ENCODE measurements at regions not wholly inside any gene's neighbourhood (a gene's known extent, or its start where the extent isn't known, plus 50 kb on each side); places are given as distances from the start of the nearest gene placed in this dataset.

DNA sequence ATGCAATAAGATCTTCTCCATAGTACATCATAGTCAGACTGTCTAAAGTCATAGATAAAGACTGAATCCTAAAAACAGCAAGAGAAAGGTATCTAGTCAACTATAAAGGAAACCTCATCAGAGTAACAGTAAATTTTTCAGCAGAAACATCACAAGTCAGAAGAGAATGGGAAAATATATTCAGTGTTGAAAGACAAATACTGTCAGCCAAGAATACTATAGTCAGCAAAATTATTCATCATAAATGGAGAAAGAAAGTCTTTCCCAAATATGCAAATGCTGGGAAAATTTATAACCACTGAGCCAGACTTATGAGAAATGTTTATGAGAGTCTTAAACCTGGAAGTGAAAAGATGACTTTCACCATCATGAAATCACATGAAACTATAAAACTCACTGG is 136.7 kb downstream of the KDR start:
- no peak for DNase-seq (ENCODE audit: low read depth in 3 of 3)

DNA sequence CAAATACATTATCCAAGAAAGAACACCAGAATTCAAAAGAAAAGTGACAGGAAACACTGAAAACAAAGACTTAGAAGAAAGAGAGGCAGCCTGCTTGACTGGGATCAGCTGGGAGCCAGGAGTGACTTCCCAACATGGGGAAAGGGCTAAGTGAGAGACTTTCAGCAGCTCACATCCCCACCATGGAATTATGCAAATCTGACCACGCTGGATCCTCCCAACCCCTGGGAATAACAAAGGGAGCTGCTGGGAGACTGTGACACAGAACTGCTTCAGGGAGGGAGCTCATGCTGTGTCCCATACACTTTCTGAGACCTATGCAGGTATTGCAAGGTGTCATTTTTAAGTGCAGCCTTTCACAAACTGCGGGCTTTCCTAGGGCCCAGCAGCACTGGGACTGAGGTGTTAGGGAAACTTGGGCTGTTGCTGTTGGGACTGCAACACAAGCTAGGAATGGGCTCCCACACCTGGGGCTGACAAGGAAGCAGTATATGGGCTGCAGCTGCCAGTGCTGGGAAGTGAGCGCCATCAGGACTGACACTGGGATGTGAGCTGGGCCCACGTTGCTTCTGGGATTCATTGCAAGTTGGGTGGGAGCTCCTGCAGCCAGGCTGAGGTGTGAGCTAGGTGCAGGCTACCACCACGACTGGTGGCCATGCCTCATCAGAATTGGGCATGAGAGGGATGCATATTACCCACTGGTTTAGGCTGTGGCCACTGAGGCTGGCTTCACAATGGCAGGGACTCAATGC is 139.1 kb downstream of the KDR start:
- no peak for DNase-seq (ENCODE audit: low read depth in 3 of 3)

GRCh38 chr4:54976682-54977081 is 148.7 kb downstream of the KDR start:
- DNase-seq (ENCODE audit: low read depth in 3 of 3), result no peak

DNA sequence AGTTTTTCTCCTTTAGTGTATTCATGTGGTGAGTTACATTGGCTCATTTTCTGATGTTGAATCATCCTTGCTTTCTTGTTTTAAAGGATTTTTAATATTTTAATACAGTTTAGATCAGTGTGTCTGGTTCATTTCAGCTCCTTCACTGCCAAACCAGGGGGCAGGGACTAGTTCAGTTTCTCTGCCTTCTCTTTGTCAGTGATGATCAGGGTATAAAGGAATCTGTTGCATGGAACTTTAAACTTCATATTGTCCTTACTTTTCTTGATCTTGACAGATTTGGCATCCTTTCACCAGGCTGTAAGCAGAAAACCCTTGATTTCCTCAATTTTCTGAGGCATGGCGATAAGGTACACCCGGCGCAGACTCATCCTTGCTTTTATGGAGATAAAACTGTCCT is 149.4 kb downstream of the KDR start:
- DNase-seq (ENCODE audit: low read depth in 3 of 3), result no peak

- DNase-seq (ENCODE audit: low read depth in 3 of 3), result no peak
Measured at GRCh38 chr4:54973784-54974183, 151.6 kb downstream of the KDR start.

DNA sequence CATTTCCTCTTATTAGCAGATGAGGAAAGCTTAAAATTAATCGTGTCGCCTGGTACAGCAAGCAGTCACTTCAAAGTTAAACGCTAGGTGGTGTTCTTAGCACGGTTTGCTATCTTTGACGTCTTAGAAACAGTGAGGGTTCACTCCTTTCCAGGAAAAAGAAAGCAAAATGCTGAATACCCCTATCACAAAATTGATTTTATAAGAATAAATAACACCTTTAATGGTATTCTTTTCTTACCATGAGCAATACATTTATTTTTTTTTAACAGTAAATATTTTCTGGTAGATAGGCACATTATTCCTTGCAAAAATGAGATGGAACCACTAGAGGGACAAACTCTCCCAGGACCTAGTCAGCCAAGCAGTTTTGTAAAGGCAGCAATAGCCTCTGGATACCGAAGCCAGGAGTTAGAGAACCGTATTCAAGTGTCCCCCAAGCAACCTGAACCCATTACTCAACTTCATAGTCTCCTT is 153.9 kb downstream of the KDR start:
- DNase-seq (ENCODE audit: low read depth in 3 of 3), result no peak

DNA sequence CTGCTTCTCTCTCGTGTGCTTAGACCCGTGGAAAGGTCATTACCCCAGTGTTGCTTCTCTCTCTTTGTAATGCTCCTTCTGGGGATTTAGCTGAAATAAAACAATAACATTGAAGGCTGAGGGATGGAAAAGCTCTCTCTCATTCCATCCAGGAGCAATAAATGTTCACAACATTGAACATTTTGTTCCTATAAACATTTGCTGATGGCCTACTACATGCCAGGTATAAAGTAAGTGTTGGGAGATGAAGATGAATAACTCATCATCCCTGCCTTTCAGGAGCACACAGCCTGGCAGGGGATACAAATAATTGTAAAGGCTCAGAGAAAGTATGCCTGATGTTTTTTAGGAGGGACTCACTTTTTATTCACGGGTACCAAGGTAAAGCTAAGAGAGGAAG is 158.1 kb downstream of the KDR start:
- no peak for DNase-seq (ENCODE audit: low read depth in 3 of 3)

DNA sequence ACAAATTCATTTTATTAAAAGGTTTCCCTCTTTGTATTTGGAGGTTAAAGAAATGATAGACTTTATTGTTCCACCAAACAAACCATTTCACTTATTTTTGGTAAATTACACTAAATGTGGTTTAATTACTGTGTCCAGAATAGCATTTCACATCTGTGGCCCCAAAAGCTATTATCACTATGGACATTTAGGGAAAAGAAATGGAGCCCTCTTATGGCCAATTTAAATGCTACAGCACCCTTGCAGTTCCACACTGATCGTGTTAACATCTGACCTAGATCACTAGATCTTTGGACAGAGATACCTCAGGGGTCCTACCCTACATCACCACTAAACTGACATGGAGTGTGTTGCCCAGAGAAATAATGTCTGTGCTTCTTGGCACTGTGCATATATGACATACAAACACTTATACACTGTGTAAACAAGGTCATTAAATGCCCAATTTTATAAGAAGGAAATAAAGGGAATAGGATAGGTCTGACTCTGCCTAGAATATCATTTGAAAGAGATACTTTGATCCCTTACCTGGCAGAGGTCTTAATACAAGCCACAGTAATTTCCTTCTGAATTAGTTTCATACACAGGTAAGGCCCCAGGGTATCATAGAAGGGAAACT is 163.9 kb downstream of the KDR start:
- no peak for DNase-seq (ENCODE audit: low read depth in 3 of 3)

DNA sequence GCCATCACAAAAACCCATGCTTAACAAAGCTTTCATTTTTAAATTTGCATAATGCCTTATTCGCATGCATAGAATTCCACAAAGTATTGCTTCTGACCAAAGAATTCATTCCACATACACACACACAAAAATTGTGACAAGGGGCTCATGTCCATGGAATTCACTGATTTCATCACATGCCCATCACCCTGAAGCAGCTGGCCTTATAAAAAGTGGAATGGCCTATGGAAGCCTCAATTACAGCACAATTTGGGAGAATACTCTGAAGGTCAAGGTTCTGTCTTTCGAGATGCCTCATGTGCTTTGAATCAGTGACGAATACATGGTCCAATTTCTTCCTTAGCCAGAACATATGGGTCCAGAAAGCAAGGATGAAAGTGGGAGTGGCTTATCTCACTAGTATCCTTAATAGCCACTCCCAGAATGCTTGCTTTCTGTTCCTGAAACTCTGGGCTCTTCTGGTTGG is 165.7 kb downstream of the KDR start:
- no peak for DNase-seq (ENCODE audit: low read depth in 3 of 3)

GRCh38 chr4:54959131-54959530 is 166.3 kb downstream of the KDR start:
- no peak for DNase-seq (ENCODE audit: low read depth in 3 of 3)

DNA sequence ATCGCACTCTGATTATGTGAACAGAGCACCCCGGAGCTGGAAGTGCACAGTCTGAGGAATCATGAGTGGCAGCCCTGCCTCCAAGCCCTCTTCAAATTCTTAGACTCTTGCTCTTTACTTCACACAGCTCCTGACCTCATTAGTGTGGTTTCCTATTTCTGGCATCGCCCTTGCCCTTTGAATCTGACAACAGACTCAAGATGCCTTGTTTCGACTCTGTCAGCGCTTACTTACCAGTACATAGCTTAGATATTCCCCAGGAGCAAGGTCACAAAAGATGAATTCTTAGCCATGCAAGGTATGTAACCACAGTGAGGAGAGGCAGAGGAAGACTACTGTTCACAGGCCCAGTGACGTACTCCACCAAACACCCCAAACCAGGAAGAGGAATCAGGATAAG is 167.2 kb downstream of the KDR start:
- DNase-seq (ENCODE audit: low read depth in 3 of 3), result no peak

- DNase-seq (ENCODE audit: low read depth in 3 of 3), result no peak
Measured at GRCh38 chr4:54954656-54955388, 170.6 kb downstream of the KDR start.

DNA sequence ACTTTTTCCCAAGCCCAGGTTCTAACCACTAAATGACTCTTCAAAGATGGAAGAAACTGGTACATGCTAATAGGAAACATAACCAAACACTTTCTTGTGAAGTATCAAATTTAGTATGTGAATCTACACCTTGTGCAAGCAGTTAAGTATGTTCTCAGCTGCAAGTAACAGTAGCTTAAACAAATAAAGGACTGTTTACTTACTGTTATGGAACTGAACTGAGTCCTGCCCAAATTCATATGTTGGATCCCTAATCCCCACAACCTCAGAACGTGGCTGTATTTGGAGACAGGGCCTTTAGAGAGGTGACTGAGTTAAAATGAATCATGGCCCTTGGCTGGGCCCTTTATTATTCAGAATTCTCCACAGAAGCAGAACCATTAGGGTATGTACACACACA is 178.7 kb downstream of the KDR start:
- no peak for DNase-seq (ENCODE audit: low read depth in 3 of 3)

DNA sequence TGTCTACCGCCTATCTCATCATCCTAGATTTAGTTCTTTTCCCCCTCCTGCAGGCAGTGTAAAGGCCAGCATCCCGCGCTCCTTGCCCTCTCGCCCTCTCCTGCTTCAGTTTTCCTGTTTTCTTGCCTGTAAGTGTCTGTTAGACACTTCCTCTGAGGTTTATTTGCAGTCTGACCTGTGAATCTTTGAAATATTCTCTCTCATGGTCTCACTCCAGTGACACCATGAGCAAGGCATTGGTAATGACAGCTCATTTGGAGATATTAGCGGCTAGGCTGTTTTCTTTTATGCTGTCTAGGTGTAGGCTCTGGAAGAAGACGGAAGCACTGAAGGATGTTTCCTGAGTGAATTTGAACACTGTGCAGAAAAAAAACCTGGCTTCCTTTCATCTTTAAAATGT is 179.6 kb downstream of the KDR start:
- DNase-seq (ENCODE audit: low read depth in 3 of 3), result no peak

GRCh38 chr4:54942721-54943120 is 182.7 kb downstream of the KDR start:
- no peak for DNase-seq (ENCODE audit: low read depth in 3 of 3)

- no peak for DNase-seq (ENCODE audit: low read depth in 3 of 3)
Measured at GRCh38 chr4:54941994-54942552, 183.3 kb downstream of the KDR start.

DNA sequence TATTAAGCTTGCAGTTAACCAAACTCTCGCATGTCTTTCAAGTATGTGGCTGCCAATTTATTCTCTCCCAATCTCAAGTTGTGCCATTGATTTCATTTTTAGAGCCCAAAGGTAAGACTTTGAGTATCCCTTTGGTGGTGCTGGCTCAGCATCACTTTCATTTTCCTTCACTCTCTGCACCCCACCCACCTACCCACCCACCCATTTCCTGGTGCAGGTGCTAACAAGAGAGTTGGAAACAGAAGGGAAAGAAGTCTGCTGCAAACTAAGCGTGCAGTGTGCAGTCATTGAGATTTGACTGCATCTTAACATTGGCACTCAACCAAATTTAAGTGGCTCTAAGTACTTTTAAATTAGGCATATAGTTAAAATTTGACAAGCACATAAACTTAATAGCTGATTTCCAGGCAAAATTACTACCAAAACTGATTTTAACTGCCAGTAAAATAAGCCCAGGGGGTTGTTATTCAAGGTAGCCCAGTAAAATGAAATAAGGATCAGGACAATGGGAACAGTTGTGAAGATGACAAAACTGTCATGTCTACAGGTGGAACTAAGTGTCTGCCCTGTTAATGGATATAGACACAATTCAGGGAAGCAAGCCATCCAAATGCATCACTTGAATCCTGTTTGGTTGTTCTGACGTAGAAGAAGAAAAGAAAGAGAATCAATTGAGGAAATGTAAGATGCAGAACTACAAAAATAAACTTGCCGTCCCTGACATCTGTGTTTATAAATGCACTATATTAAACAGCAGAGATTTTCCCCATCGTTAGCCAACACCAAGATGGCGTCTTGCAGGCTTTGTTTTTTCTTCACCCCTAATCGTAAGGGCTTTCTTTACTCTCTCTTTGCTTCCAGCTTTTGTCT is 184.2 kb downstream of the KDR start:
- peak; percentile 11 to 22 (median 18) for DNase-seq (ENCODE audit: low read depth in 3 of 3)

GRCh38 chr4:54937501-54937900 is 187.9 kb downstream of the KDR start:
- DNase-seq (ENCODE audit: low read depth in 3 of 3), result no peak

GRCh38 chr4:54933579-54933978 is 191.8 kb downstream of the KDR start:
- DNase-seq (ENCODE audit: low read depth in 3 of 3), result no peak

- DNase-seq (ENCODE audit: low read depth in 3 of 3), result no peak
Measured at GRCh38 chr4:54930226-54930625, 195.2 kb downstream of the KDR start.

- DNase-seq (ENCODE audit: low read depth in 3 of 3), result no peak
Measured at GRCh38 chr4:54929459-54929858, 195.9 kb downstream of the KDR start.
